ENCODE measurements at regions not wholly inside any gene's neighbourhood (a gene's known extent, or its start where the extent isn't known, plus 50 kb on each side); places are given as distances from the start of the nearest gene placed in this dataset.

DNA sequence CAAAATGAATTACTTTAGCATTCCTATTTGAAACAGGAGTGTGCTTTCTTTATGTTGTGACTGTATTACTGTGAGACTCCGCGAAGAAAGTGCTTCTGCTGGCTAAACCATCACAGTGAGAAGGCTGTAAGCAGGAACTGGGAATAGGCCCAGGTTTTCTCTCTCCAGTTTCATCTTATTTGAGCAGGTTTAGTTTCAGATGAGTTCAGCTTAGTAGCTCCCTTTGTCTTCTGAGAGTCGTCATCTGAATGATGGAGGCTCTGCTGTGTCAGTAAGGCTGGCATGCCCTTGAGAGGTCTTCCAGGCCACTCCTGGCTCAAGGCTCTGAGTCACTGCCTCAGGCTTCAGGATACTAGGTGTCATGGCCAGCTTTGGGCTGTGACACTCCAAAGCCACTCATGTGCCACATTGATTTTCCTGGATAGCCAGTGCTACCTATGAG, 205.6 kb upstream of the RGS6 start:
- DNase-seq: no peak

DNA sequence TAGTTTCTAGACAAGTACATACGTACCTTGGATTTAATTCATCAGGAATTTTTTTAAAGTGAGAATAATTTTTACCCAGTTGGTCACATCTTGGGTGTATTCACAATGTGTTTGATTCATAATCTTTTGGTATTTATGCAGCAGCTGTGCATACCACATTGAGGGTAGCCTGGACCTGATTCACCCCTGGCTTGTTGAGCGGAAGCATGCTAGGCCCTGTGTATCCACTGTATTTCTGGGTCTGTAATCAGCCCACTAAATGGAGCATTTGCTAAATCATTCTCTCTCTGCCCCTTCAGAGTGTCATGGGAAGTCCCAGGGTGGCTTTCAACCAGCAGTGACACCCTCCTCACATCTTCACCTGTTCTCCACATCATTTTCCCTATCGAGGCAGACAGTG, 203.8 kb upstream of the RGS6 start:
- DNase-seq: no peak

DNA sequence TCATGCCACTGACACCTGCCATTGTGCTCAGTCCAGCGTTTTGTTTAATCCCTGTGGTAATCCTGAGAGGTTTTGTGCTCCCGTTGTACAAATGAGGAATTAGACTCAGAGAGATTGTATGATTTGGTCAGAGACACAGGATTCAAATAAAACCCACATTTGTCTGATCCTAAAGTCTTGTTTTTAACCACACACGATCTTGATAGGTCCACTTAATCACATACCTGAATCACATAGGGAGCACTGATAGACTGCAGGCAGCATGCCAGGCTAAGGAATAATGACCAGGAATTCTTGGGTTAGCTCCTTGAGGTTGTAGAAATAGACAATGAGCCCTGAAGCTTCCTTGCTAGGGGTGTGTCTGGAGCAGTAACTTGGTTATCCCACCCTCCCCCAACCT, 202.6 kb upstream of the RGS6 start:
- DNase-seq: no peak

DNA sequence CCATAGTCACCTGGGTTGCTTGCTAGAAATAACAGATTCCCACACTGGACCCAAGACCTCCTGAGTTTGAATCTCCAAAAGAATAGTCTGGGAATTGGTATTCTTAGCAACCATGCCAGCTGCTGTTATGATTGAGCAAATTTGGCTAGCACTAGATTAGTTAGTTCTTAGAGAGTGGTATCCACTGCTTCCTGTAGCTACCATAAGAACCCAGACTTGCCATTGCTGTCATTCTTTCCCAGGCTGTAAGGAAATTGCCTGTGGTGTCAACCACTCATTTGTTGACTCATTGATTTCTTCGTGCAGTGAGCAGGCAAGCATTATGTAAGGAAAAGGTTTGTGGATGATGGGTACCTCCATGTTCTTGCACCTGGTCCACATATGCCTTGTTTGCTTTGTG, 201.8 kb upstream of the RGS6 start:
- no peak for DNase-seq

DNA sequence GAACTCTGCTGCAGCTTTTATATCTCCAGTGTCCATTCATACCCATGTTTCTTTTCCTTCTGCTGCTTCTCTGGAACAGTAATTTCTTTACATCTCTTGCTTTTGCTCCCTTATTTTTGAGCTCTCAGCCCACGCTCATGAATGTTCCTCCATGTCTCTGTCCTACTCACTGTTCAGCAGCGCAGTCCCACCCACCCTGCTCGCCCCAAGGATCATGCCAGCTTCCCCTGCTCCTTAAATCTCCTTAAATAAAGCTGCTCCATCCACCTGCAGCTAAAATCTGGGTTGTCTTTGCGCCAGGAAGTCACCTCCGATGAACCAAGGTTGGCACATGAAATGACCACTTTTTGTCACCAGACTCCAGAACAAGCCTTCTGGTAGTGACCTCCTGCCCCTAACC, 201.1 kb upstream of the RGS6 start:
- DNase-seq: no peak

DNA sequence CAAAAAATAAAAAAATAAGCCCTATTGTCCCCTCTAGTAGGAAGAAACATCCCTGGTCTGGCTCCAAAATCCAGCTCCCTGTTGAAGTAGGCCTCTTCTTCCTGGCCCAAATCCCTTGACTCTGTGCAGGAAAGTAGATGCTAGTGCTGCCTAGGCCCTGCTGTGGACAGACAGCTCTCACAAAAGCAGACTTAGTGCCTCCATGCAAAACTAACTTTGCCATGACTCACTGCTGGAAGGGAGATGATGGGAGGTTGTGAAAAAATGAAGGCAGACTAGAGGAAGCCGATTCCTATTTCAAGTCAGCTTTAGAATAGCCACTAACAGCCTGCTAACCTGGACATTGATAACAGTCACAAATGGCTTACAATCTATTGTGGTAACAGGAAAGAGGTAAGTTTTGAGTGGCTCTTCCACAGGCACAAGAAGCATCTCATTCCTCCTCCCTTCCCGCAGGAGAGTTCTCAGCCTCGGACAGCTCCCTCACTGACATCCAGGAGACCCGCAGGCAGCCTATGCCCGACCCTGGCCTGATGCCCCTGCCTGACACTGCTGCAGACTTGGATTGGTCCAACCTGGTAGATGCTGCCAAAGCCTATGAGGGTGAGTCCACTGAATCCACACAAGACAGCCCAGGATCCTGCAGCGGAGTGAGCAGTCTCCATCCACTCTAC, 198.9 kb upstream of the RGS6 start:
- no peak for DNase-seq

DNA sequence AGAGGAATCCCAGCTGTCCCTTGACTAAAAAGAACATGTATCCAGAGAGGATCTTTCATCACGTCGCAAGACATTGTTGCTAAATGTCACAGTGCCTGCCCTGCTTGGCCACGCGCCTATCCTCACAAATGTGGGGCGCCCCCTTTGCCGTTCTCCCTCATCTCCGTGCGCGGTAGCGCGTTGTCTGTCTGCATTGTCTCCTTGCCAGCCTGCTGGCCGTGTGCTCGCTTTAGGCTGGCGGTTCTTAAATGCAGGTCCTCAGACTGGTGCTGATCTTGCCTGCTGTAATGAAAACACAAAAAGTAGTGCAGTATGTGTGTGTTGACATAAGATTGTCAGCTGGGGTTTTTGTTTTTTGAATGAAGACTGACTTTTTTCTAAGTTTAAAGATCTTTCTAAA, 198.2 kb upstream of the RGS6 start:
- DNase-seq: no peak

DNA sequence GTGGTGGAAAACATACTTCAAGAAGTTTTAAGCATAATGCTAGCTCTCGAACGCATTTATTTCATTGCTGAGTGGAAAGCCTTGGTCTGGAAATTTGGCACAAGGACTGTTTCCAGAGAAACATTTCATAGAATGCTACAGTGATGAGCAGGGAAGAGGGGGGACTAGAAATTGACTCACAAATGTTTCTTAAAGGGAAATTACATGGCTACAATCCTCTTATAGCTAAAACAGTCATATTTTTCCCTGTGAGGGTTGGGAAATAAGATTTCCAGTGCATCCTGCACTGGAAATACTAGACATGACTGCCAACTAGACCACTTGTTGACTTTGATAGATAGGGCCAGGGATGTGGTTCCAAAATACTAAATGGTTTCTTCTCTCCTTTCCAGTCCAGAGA, 197.3 kb upstream of the RGS6 start:
- no peak for DNase-seq

DNA sequence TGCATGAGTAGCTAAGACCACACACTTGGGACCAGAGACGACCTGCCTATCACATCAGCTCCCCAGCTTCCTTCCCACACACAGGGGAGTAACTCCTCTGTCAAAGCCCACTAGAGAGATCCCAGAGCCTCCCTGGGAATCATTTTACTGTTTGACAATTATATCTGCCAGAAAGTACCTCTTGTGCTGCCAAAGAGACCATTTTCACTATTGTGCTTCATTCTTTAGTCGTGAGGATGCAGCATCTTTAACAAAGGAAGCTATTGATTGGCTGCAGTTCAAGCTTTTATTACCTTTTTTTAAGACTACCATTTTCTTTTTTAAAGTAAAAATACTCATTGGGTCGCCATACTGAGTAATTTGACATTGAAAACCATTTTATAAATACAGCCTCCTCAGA, 194.5 kb upstream of the RGS6 start:
- no peak for DNase-seq

DNA sequence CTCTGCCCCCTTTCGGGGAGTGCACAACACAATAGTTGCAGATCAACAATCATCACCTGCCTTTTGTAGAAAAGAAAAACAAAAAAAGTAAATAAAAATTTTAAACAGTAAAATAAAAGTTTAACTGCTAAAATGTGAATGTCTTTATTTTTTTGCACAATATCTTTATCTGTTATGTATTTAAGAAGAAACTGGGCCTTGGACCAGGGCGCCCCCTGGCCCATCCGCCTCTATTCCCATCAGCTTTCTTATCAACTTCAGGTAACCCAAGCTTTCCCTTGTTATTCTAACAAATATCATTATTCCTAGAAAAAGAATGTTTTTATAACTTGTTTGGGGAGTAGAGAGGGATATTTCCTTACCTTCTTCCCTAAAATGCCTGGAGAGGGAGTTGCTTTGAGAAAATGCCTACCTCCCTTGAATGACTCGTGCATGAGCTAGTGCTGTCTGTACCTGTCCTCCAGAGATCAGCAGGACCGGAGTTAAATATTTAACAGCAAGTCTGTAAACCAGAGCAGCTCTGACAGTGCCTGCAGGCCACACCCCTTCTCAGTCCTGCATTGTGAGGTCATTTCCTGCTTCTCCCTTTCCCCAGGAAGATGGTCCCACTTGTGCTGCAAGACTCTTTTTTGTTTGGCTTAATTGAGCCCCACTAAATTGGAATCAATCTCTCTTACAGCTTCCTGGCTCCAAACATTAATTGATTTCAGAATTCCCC, 192.8 kb upstream of the RGS6 start:
- DNase-seq: no peak

DNA sequence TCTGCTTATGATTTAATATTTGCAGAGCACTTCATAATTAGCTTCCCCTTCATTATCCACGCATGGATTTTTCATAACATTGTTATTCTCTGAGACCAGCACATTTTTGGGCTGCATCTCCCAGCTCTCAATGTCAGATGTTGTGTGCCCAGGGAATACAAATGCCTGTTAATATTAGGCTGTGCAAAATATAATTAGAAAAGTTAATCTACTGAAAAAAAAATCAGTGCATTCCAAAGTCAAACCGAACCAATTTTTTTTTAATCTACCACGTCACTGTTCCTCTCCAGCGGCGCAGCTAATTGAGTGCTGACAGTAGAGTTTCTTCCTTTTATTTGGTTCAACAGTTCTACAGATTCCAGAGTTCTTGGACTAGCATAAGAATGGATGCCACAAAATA, 191.0 kb upstream of the RGS6 start:
- DNase-seq: no peak

DNA sequence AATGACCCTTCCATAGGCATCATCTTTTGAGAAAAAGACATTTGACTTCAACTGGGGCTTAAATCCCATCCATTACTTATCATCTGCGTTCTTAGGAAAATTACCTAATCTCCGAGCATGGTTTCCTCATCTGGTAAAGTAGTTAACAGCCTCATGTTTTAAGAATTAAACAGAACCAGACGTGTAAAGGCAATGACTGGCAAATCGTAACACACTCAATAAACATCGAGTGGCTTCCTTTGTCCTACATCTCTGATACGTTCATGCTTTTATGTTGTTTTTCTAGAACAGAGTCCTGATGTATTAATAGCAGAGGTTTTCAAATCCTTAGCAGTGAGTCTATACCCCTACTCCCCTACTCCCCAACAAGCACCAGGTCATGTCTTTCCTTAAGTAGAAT, 189.7 kb upstream of the RGS6 start:
- no peak for DNase-seq

DNA sequence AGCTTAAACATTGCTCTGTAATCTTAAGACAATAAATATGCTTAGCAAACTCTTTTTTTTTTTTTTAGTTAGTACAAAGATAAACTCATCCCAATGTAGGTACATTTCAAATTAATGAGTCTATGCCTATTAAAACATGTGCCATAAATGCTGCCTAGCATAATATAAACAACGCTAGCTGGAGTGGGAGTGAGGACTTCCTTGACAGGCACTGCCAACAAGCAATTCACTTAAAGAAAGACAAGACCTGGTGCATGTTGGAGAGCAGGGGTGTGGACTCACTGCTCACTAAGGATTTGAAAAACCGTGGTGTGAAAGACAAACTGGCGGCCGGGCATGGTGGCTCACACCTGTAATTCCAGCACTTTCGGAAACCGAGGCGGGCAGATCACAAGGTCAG, 187.2 kb upstream of the RGS6 start:
- DNase-seq: no peak

DNA sequence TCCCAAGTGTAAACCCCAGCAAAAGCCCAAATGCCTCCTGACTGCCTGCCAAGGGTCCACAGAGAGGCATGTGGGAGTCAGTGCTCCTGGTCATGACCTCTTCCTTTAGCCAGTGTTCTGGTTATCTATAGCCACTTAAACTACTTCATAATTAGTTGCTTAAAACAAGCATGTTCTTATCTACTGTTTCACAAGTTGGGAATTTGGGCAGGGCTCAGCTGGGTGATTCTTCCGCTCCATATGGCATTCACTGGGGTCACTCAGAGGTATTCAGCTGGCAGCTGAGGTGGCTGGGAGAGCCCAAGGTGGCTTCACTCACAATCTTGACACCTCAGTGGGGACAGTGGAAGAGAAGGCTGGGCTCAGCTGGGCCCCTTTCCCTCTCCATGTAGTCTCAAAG, 184.0 kb upstream of the RGS6 start:
- no peak for DNase-seq

DNA sequence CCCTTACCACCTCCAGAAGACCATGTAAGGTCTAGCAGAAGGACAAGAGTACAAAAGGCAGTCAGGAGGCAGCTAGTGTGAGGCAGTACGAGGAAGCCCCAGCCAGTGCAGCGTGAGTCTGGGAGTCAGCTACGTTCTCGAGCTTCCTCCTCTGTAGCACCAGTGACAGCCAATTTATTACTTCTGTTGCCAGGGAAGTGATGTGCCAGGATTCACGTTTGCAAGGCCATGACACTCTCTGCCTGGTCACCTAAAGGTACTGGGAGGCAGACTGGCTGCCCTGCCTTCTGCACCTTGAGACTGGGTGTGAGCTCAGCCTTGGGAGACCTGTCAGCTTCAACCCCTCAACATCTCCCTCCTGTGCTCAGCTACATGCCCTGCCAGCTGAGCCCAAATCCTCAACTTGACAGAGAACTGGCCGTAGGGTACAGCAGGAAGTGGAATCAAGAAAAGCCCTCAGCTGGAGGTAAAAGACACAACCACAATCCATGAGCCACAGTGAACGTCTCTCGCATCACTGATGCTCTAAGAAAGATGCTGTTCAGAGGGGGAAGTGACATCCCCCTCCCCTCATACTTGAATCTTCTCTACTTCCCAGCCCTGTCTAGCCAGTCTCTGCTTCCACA, 182.5 kb upstream of the RGS6 start:
- no peak for DNase-seq

DNA sequence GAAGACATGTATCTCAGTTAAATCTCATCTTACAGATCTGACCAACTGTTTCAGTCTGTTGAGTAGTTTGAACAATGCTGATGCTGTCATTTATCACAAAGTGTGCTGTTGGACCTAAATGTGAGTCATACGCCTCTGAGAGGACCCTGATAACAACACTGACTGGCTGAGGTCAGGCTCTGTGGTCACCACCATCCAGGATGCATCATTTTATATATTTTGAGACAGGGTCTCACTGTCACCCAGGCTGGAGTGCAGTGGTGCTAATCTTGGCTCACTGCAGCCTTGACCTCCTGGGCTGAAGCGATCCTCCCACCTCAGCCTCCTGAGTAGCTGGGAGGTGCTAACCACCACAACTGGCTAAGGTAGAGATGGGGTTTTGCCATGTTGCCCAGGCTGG, 181.0 kb upstream of the RGS6 start:
- peak; percentile 56 for DNase-seq

DNA sequence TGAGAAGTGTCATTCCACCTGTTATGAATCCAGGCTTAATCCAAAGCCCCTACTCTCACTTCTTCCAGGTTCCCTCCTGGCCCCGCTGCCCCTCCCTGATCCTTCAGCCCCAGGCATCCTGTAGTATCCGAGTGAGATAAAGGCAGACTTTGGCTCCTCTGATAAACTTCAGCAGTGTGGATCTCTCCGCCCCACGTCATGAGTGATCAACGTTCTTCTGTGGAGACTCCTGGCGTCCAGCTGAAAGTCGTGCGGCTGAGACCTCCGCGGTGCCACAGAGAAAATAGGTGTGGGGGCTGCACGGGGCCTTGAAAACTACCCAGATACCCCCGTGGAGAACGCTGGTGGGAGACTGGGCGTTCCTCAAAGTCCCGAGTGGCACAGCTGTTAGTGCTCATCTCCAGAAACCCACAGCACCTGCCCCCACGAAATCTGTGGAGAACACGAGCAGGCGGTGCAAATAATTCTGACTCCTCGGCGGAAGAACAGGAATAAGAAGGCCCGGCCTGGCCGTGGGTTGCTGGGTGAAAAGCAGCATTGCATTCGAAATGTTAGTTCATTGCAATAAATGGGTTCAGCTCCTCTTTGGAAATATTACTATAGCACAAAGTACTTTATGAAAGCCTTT, 180.0 kb upstream of the RGS6 start:
- DNase-seq: no peak

DNA sequence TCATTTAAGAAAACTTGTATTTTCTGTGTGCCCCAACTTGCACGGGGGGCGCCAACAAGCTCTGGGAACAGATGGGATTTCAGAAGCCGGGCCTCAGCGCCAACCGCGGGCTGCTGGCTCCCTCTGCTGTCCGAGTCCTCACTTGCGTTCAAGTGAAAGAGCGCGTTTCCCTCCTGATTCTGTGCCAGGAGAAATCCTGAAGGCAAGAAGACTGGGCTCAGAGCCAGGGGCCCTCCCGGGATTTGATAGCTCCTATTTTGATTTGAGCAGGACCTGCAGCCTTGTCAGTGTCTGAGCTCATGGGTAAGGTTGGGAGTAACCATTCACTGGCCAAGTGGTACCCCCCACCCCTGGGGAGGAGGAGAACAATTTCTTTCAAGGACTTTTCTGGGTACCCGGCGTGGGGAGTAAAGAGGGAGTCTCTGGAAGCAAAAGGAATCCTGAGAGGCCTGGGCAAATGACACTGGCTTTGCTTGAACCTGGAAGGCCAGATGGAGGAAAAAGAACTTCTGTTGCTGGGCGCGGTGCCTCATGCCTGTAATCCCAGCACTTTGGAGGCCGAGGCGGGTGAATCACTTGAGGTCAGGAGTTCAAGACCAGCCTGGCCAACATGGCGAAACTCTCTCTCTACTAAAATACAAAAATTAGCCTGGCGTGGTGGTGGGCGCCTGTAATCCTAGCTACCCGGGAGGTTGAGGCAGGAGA, 179.0 kb upstream of the RGS6 start:
- peak; percentile 69 for DNase-seq

DNA sequence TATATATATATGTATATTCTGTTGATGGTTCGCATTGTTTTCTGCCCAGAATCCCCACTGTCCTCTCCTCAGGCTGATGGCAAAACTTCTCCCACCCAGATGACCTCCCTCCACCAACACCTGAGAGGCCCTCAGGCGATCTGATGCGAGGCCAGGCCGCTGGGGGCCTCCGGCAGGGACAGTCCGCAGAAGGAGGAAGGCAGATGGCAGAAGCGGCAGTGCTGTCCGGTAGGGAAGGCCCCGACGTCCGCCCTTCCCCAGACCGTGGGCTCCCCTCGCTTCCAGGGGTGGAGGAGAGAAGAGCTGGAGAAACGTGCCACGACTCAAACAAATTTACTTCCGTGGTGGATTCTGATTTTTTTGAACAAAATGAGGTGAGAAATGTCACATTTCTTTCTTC, 178.3 kb upstream of the RGS6 start:
- no peak for DNase-seq

DNA sequence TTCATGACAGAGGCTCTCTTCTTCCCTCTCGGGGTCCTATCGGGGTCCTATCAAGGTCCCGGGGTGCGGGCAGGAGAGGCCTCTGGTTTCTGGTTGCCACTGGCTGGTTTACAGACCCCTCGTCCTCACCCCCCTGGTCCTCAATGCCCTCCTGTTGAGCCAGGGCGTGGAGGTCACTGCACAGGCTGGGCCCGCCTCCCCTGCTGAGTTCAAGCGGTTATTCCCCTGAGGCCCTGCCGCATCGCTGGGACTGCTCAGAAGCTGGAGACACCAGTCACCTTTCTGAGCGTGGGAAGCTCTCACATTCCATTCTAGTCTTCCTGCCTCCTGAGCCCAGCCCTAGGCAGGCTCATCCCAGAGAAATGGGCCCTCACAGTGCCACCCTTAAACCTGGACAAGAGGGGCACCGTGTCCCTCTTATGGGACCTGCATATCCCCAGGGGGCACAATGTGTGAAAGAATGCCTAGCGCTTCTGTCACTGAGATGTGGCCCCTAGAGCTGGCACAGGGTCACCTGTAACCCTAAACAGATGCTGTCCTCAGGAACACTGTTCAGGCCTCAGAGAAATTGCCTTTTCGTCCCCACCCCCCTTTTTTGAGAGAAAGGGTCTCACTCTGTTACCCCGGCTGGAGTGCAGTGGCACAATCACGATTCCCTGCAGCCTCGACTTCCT, 177.7 kb upstream of the RGS6 start:
- DNase-seq: no peak

DNA sequence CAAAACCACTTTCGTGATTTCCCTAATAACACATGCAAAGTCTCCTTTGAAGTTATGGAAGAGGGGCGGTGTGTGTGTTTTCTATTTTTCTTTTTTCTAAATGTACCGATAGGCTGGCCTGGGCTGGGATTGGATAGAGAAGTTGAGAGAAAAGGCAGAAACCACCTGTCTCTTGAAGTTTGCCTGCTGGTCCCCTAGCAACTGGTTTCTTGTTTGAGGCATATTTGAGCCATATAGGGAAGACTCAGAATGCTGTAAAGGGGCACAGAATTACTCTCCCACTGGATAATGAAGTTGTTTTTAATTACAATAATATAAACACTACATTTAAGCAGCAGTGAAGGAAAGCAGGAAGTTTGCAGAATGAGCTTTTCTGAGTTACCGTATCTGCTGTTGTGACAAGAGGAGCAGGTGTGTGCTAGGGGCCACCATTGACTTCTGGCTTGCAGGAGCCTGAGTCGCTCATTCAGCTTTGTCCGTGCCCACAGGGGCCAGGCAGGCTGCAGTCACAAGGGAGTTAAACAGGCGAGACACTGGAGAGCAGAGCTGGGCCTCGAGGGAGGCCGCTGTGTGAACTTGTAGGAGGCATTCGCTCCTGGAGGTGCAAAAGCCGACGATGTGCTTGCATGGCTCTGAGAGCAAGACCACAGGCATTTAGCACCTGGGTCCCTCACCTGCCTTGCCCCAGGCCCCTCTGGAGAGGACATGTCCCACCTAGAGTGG, 173.8 kb upstream of the RGS6 start:
- no peak for DNase-seq

DNA sequence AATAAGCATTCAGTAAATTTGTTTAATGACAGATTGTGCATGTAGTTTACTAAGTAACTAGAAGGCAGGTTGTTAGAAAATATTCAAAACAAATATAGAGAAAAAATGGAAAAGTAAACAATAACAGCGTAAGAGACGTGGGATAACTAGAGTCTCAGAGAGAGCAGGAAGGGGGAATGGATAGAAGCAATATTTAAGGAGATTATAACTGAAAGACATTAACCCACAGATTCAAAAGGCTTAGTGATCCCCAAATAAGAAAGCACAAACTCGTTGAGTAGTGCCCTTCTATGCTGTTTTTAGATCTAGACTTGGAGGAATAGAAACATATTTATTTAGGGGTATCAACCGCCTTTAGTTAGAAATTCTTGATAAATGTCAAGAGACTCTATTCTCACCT, 169.7 kb upstream of the RGS6 start:
- DNase-seq: no peak

Measured in hematopoietic multipotent progenitor cell treated with erythropoietin and hydrocortisone succinate and interleukin-3 and kit ligand, for 8 days (in vitro differentiated cells).